Glutamatergic neuron (in vitro differentiated cells): ENCODE measurements at regions not wholly inside any gene's neighbourhood (a gene's known extent, or its start where the extent isn't known, plus 50 kb on each side); places are given as distances from the start of the nearest gene placed in this dataset.

Experiments used
- DNase-seq: peaks from one replicate; pipeline ENCODE4 v3.0.0; 2022
- H3K27ac Mint-ChIP-seq: one replicate; pipeline ENCODE4 v1.8.0; 2020; ENCODE audit warnings: mild to moderate bottlenecking, mixed read lengths, inconsistent platforms; ENCODE audit not compliant: unreplicated experiment
- H3K27me3 Mint-ChIP-seq: one replicate; pipeline ENCODE4 v1.8.0; 2020; ENCODE audit warnings: mild to moderate bottlenecking, moderate library complexity, mixed read lengths, inconsistent platforms; ENCODE audit not compliant: unreplicated experiment
- H3K36me3 Mint-ChIP-seq: one replicate; pipeline ENCODE4 v1.8.0; 2020; ENCODE audit warnings: mild to moderate bottlenecking, mixed read lengths, inconsistent platforms; ENCODE audit not compliant: unreplicated experiment
- H3K4me1 Mint-ChIP-seq: one replicate; pipeline ENCODE4 v1.8.0; 2020; ENCODE audit warnings: mild to moderate bottlenecking, low read depth, mixed read lengths, inconsistent platforms; ENCODE audit not compliant: unreplicated experiment
- H3K4me3 Mint-ChIP-seq: one replicate; pipeline ENCODE4 v1.8.0; 2020; ENCODE audit warnings: mild to moderate bottlenecking, mixed read lengths, inconsistent platforms; ENCODE audit not compliant: unreplicated experiment
- H3K9me3 Mint-ChIP-seq: one replicate; pipeline ENCODE4 v1.8.0; 2020; ENCODE audit warnings: mild to moderate bottlenecking, moderate library complexity, mixed read lengths, inconsistent platforms; ENCODE audit not compliant: unreplicated experiment
- TF ChIP-seq, protein P1 (sequence below): fragments of 200-600 bp; sonication (generic); IDR thresholded peaks from one replicate; pipeline ENCODE4 v1.5.0; 2021; ENCODE audit not compliant: partially characterized antibody, unreplicated experiment

- no peaks in the 10 kb centered on the region for H3K27me3 Mint-ChIP-seq
- no peak for DNase-seq
- H3K4me3 Mint-ChIP-seq: no peak overlapping the region
- TF ChIP-seq, protein P1, sequence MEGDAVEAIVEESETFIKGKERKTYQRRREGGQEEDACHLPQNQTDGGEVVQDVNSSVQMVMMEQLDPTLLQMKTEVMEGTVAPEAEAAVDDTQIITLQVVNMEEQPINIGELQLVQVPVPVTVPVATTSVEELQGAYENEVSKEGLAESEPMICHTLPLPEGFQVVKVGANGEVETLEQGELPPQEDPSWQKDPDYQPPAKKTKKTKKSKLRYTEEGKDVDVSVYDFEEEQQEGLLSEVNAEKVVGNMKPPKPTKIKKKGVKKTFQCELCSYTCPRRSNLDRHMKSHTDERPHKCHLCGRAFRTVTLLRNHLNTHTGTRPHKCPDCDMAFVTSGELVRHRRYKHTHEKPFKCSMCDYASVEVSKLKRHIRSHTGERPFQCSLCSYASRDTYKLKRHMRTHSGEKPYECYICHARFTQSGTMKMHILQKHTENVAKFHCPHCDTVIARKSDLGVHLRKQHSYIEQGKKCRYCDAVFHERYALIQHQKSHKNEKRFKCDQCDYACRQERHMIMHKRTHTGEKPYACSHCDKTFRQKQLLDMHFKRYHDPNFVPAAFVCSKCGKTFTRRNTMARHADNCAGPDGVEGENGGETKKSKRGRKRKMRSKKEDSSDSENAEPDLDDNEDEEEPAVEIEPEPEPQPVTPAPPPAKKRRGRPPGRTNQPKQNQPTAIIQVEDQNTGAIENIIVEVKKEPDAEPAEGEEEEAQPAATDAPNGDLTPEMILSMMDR: no peak
- H3K27ac Mint-ChIP-seq: no peak overlapping the region
- no peaks in the 10 kb centered on the region for H3K9me3 Mint-ChIP-seq
- no peaks in the 10 kb centered on the region for H3K36me3 Mint-ChIP-seq
- H3K4me1 Mint-ChIP-seq: no peaks in the 10 kb centered on the region
These were observed 324.1 kb upstream of the CADM2 start for GRCh38 chr3:84634668-84635067.

DNA sequence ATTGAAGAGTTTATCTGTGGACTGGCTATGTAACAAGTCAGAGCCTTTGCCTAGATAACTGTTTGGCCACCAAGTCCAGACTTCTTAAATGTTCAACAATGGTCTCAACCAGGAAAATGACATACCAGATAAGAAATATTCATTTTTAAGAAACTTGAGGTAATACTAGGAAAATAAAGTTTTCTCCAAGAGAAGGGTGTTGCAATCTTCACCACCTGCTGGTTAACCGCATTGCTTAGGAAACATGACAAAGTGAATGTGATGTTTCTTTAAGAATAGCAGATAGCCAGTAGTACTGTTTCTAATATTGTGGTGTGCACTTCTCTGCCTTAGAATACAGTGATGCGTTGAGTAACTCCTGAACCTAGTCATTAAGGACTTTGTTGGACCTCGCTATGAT is 321.5 kb upstream of the CADM2 start:
- DNase-seq: no peak
- Mint-ChIP-seq H3K4me3 (no peak overlapping the region), H3K36me3 (no peaks in the 10 kb centered on the region)

GRCh38 chr3:84666468-84666867 is 292.3 kb upstream of the CADM2 start:
- Mint-ChIP-seq H3K27me3 (no peaks in the 10 kb centered on the region), H3K36me3 (no peaks in the 10 kb centered on the region), H3K27ac (no peak overlapping the region), H3K4me3 (no peak overlapping the region), H3K4me1 (no peaks in the 10 kb centered on the region), H3K9me3 (no peaks in the 10 kb centered on the region)
- TF ChIP-seq, protein P1: no peak
- no peak for DNase-seq

More for the DNA sequence above, 321.5 kb upstream of the CADM2 start:
- H3K9me3 Mint-ChIP-seq: no peaks in the 10 kb centered on the region
- TF ChIP-seq, protein P1: no peak
- H3K27ac Mint-ChIP-seq: no peak overlapping the region
- no peaks in the 10 kb centered on the region for H3K4me1 Mint-ChIP-seq
- no peaks in the 10 kb centered on the region for H3K27me3 Mint-ChIP-seq

DNA sequence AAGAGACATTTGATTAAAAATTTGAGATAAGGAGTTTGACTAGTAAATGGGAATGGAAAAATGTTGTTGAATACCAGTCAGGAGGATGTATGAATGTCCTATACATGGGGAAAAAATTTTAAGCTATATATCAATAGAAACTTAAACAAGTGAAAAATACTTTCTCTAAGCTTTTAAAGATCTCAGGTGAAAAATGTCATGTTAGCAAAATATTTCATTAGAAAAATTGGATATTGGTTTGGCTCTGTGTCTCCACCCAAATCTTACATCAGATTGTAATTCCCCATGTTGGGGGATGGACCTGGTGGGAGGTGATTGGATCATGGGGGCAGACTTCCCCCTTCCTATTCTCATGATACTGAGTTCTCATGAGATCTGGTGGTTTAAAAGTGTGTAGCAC is 279.6 kb upstream of the CADM2 start:
- no peaks in the 10 kb centered on the region for H3K4me1 Mint-ChIP-seq
- DNase-seq: no peak
- H3K27me3 Mint-ChIP-seq: peaks cover 3% of the 10 kb centered on the region
- H3K4me3 Mint-ChIP-seq: no peak overlapping the region
- H3K9me3 Mint-ChIP-seq: no peaks in the 10 kb centered on the region
- no peak overlapping the region for H3K27ac Mint-ChIP-seq
- no peaks in the 10 kb centered on the region for H3K36me3 Mint-ChIP-seq
- TF ChIP-seq, protein P1: no peak

DNA sequence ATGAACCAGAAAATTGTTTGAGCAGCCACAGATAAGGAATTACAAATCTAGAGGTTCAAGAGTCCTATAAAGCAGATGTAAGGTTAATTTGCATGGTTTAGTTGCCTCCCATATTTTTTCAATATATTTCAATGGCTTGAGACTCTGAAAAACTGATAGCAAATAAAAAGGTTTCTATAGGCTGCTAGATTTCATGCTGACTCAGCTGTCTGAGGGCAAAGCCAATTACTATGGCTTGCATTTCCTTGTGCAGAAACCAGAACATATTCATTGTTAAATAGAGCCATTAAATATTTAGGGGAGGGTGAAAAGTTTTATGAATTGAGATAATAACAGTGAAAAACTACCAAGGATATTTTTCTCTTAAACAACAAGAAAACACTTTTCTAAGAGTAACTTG is 278.1 kb upstream of the CADM2 start:
- no peaks in the 10 kb centered on the region for H3K27me3 Mint-ChIP-seq
- DNase-seq: no peak

More for the DNA sequence above, 278.1 kb upstream of the CADM2 start:
- TF ChIP-seq, protein P1: no peak
- peaks cover 1% of the 10 kb centered on the region for H3K4me1 Mint-ChIP-seq
- no peak overlapping the region for H3K4me3 Mint-ChIP-seq
- H3K9me3 Mint-ChIP-seq: no peaks in the 10 kb centered on the region
- no peaks in the 10 kb centered on the region for H3K36me3 Mint-ChIP-seq
- H3K27ac Mint-ChIP-seq: no peak overlapping the region
